Mesenchymal stem cell (in vitro differentiated cells and primary cell): ENCODE measurements at regions not wholly inside any gene's neighbourhood (a gene's known extent, or its start where the extent isn't known, plus 50 kb on each side); places are given as distances from the start of the nearest gene placed in this dataset.

ENCODE experiments used
- DNase-seq: peaks from one replicate; pipeline ENCODE4 v3.0.0-alpha.2; 2013
- H2AFZ ChIP-seq: one replicate; pipeline ENCODE4 v1.6.1; 2013; ENCODE audit warnings: low read depth, mild to moderate bottlenecking, control low read depth, inconsistent platforms, low read length, moderate library complexity
- H2AK5ac ChIP-seq: 2 replicates; pipeline ENCODE4 v1.6.1; 2013; ENCODE audit warnings: low read length, moderate library complexity, mild to moderate bottlenecking, inconsistent platforms; ENCODE audit not compliant: severe bottlenecking
- H2BK120ac ChIP-seq: one replicate; pipeline ENCODE4 v1.6.1; 2013; ENCODE audit warnings: low read depth, mild to moderate bottlenecking, inconsistent platforms, low read length, moderate library complexity
- H2BK12ac ChIP-seq, 2 experiments: one replicate each; pipeline ENCODE4 v1.6.1; 2013; ENCODE audit warnings: inconsistent platforms in 2 of 2, low read length in 2 of 2, mild to moderate bottlenecking in 2 of 2, moderate library complexity in 2 of 2, control low read depth in 1 of 2
- H2BK15ac ChIP-seq: one replicate; pipeline ENCODE4 v1.6.1; 2013; ENCODE audit warnings: mild to moderate bottlenecking, low read depth, inconsistent platforms; ENCODE audit not compliant: poor library complexity, severe bottlenecking
- H2BK5ac ChIP-seq: 2 replicates; pipeline ENCODE4 v1.6.1; 2013; ENCODE audit warnings: low read depth, mild to moderate bottlenecking, low read length, control low read depth, inconsistent platforms; ENCODE audit not compliant: poor library complexity, severe bottlenecking
- H3K14ac ChIP-seq, 2 experiments: one replicate each; pipeline ENCODE4 v1.6.1; 2013; ENCODE audit warnings: inconsistent platforms in 2 of 2, low read length in 2 of 2, control low read depth in 1 of 2, mild to moderate bottlenecking in 1 of 2, moderate library complexity in 1 of 2
- H3K18ac ChIP-seq, 2 experiments: one replicate each; pipeline ENCODE4 v1.6.1; 2013; ENCODE audit warnings: inconsistent platforms in 2 of 2, low read length in 2 of 2, control low read depth in 1 of 2, low read depth in 1 of 2, mild to moderate bottlenecking in 1 of 2
- H3K23ac ChIP-seq, 2 experiments: one replicate each; pipeline ENCODE4 v1.6.1; 2013; ENCODE audit warnings: inconsistent platforms in 2 of 2, low read length in 2 of 2, mild to moderate bottlenecking in 2 of 2, moderate library complexity in 2 of 2, control low read depth in 1 of 2
- H3K27ac ChIP-seq: 2 replicates; pipeline ENCODE4 v1.5.1; 2013; ENCODE audit warnings: mild to moderate bottlenecking, moderate library complexity, low read length, control low read depth, inconsistent platforms; ENCODE audit not compliant: poor library complexity, severe bottlenecking
- H3K27me3 ChIP-seq, 2 experiments: 2 replicates each; pipeline versions ENCODE4 v1.6.1 to v1.7.0; 2013; ENCODE audit warnings: low read length in 2 of 2, mild to moderate bottlenecking in 2 of 2, moderate library complexity in 2 of 2, control low read depth in 1 of 2, inconsistent platforms in 1 of 2; ENCODE audit not compliant: control insufficient read depth in 1 of 2, insufficient read depth in 1 of 2
- H3K36me3 ChIP-seq, 2 experiments: 2 replicates each; pipeline versions ENCODE4 v1.6.1 to v1.7.0; 2013; ENCODE audit warnings: low read length in 2 of 2, control low read depth in 1 of 2, inconsistent platforms in 1 of 2, low read depth in 1 of 2, mild to moderate bottlenecking in 1 of 2; ENCODE audit not compliant: insufficient read depth in 2 of 2, control insufficient read depth in 1 of 2
- H3K4ac ChIP-seq, 2 experiments: one replicate each; pipeline ENCODE4 v1.6.1; 2013; ENCODE audit warnings: inconsistent platforms in 2 of 2, low read length in 2 of 2, mild to moderate bottlenecking in 2 of 2, moderate library complexity in 2 of 2, control low read depth in 1 of 2, low read depth in 1 of 2
- H3K4me1 ChIP-seq: 2 replicates; pipeline ENCODE4 v1.6.1; 2013; ENCODE audit warnings: low read depth, low read length, control low read depth; ENCODE audit not compliant: control insufficient read depth, insufficient read depth
- H3K4me2 ChIP-seq: 2 replicates; pipeline ENCODE4 v1.6.1; 2013; ENCODE audit warnings: low read length, mild to moderate bottlenecking, inconsistent platforms; ENCODE audit not compliant: poor library complexity, severe bottlenecking
- H3K4me3 ChIP-seq, 2 experiments: 2 replicates each; pipeline versions ENCODE4 v1.5.1 to v1.7.0; 2013; ENCODE audit warnings: low read length in 2 of 2, mild to moderate bottlenecking in 2 of 2, control low read depth in 1 of 2, low read depth in 1 of 2; ENCODE audit not compliant: insufficient read depth in 1 of 2
- H3K79me1 ChIP-seq: replicated peaks from 2 replicates; pipeline ENCODE4 v1.6.1; 2013; ENCODE audit warnings: mild to moderate bottlenecking, control low read depth, low read length, inconsistent platforms; ENCODE audit not compliant: poor library complexity, severe bottlenecking
- H3K9ac ChIP-seq: 2 replicates; pipeline ENCODE4 v1.7.0; 2013; ENCODE audit warnings: mild to moderate bottlenecking, low read length, moderate library complexity
- H3K9me3 ChIP-seq: 2 replicates; pipeline ENCODE4 v1.7.0; 2013; ENCODE audit warnings: mild to moderate bottlenecking, low read length; ENCODE audit not compliant: control insufficient read depth
- H4K8ac ChIP-seq: one replicate; pipeline ENCODE4 v1.6.1; 2013; ENCODE audit warnings: inconsistent platforms, mild to moderate bottlenecking, low read length, moderate library complexity
- H4K91ac ChIP-seq: one replicate; pipeline ENCODE4 v1.6.1; 2013; ENCODE audit warnings: mild to moderate bottlenecking, low read length, inconsistent platforms
- WGBS: methylation state at CpG from one replicate; pipeline ENCODE4 v1.1.7; 2013; ENCODE audit warnings: mixed read lengths; 5-methylcytosine and 5-hydroxymethylcytosine counted together

GRCh38 chr13:72637561-72637960 lies 89.9 kb downstream of the MZT1 start:
- no peak overlapping the region for H2BK15ac ChIP-seq
- H4K91ac ChIP-seq, result no peak overlapping the region
- no peak overlapping the region for H2AK5ac ChIP-seq
- 61% methylated on average over 2 of the region's 4 CpGs for WGBS
- H3K79me1 ChIP-seq, result no peaks in the 10 kb centered on the region
- no peak overlapping the region for H4K8ac ChIP-seq
- H2BK120ac ChIP-seq, result no peak overlapping the region
- DNase-seq, result no peak
- H3K14ac ChIP-seq, result no peak overlapping the region
- H3K4ac ChIP-seq, result no peak overlapping the region
- no peak overlapping the region for H3K27ac ChIP-seq
- H3K4me1 ChIP-seq, result no peaks in the 10 kb centered on the region
- no peak overlapping the region for H3K9ac ChIP-seq
- H2BK12ac ChIP-seq, result no peak overlapping the region
- H3K18ac ChIP-seq, result no peak overlapping the region
- no peaks in the 10 kb centered on the region for H3K36me3 ChIP-seq
- no peak overlapping the region for H3K23ac ChIP-seq
- no peak overlapping the region for H3K4me3 ChIP-seq
- no peaks in the 10 kb centered on the region for H3K27me3 ChIP-seq
- H3K4me2 ChIP-seq, result no peak overlapping the region
- H2BK5ac ChIP-seq, result no peak overlapping the region
- H3K9me3 ChIP-seq, result no peaks in the 10 kb centered on the region
- H2AFZ ChIP-seq, result no peak overlapping the region

- H3K36me3 ChIP-seq, result no peaks in the 10 kb centered on the region
- no peak overlapping the region for H2BK12ac ChIP-seq
- no peaks in the 10 kb centered on the region for H3K9me3 ChIP-seq
- no peak overlapping the region for H2BK15ac ChIP-seq
- 91% methylated on average over 1 of the region's 1 CpG for WGBS
- no peak overlapping the region for H3K23ac ChIP-seq
- H3K18ac ChIP-seq, result no peak overlapping the region
- no peak overlapping the region for H4K8ac ChIP-seq
- no peak overlapping the region for H2BK120ac ChIP-seq
- H2AK5ac ChIP-seq, result no peak overlapping the region
- no peaks in the 10 kb centered on the region for H3K79me1 ChIP-seq
- no peak overlapping the region for H2AFZ ChIP-seq
- H3K4me3 ChIP-seq, result no peak overlapping the region
- no peak overlapping the region for H3K9ac ChIP-seq
- H2BK5ac ChIP-seq, result no peak overlapping the region
- H3K4me2 ChIP-seq, result no peak overlapping the region
- no peaks in the 10 kb centered on the region for H3K4me1 ChIP-seq
- no peak overlapping the region for H3K27ac ChIP-seq
- DNase-seq, result no peak
- H4K91ac ChIP-seq, result no peak overlapping the region
- H3K27me3 ChIP-seq, result no peaks in the 10 kb centered on the region
- H3K14ac ChIP-seq, result no peak overlapping the region
- H3K4ac ChIP-seq, result no peak overlapping the region
Measured at GRCh38 chr13:72634859-72635258, 92.6 kb downstream of the MZT1 start.

- Histone ChIP-seq H3K36me3 (no peaks in the 10 kb centered on the region), H3K27me3 (no peaks in the 10 kb centered on the region), H3K4me2 (no peak overlapping the region), H3K4ac (no peak overlapping the region), H2BK15ac (no peak overlapping the region), H4K8ac (no peak overlapping the region), H3K18ac (no peak overlapping the region), H3K4me3 (no peak overlapping the region), H3K9ac (no peak overlapping the region), H3K27ac (no peak overlapping the region), H2AK5ac (no peak overlapping the region), H2BK12ac (no peak overlapping the region), H3K14ac (no peak overlapping the region), H3K4me1 (no peaks in the 10 kb centered on the region), H4K91ac (no peak overlapping the region), H2BK120ac (no peak overlapping the region), H3K79me1 (no peaks in the 10 kb centered on the region), H2AFZ (no peak overlapping the region), H2BK5ac (no peak overlapping the region), H3K23ac (no peak overlapping the region), H3K9me3 (no peaks in the 10 kb centered on the region)
- DNase-seq, result no peak
- WGBS, result 95% methylated on average over 1 of the region's 2 CpGs
Measured at GRCh38 chr13:72622546-72622945, 104.9 kb downstream of the MZT1 start.

GRCh38 chr13:72620874-72621273 lies 106.6 kb downstream of the MZT1 start:
- no peaks in the 10 kb centered on the region for H3K4me1 ChIP-seq
- no peak overlapping the region for H3K4ac ChIP-seq
- no peak overlapping the region for H2AFZ ChIP-seq
- no peak overlapping the region for H3K18ac ChIP-seq
- no peak overlapping the region for H2AK5ac ChIP-seq
- H2BK120ac ChIP-seq, result no peak overlapping the region
- H3K9ac ChIP-seq, result no peak overlapping the region
- H3K23ac ChIP-seq, result no peak overlapping the region
- no peak overlapping the region for H2BK15ac ChIP-seq
- H2BK12ac ChIP-seq, result no peak overlapping the region
- no peaks in the 10 kb centered on the region for H3K27me3 ChIP-seq
- no peak overlapping the region for H3K27ac ChIP-seq
- WGBS, result 100% methylated on average over 2 of the region's 2 CpGs
- no peak overlapping the region for H4K8ac ChIP-seq
- H3K9me3 ChIP-seq, result no peaks in the 10 kb centered on the region
- no peak overlapping the region for H2BK5ac ChIP-seq
- H3K79me1 ChIP-seq, result no peaks in the 10 kb centered on the region
- no peak overlapping the region for H3K14ac ChIP-seq
- H4K91ac ChIP-seq, result no peak overlapping the region
- no peak overlapping the region for H3K4me2 ChIP-seq
- H3K36me3 ChIP-seq, result no peaks in the 10 kb centered on the region
- H3K4me3 ChIP-seq, result no peak overlapping the region
- DNase-seq, result no peak
